GM12872 (cell line): ENCODE measurements at regions not wholly inside any gene's neighbourhood (a gene's known extent, or its start where the extent isn't known, plus 50 kb on each side); places are given as distances from the start of the nearest gene placed in this dataset.

Source experiments
- TF ChIP-seq, protein P1 (sequence below): IDR thresholded peaks from 3 replicates; pipeline ENCODE4 v1.5.1; 2011; ENCODE audit warnings: low read depth, mild to moderate bottlenecking, low read length, moderate library complexity; ENCODE audit not compliant: insufficient read depth

DNA sequence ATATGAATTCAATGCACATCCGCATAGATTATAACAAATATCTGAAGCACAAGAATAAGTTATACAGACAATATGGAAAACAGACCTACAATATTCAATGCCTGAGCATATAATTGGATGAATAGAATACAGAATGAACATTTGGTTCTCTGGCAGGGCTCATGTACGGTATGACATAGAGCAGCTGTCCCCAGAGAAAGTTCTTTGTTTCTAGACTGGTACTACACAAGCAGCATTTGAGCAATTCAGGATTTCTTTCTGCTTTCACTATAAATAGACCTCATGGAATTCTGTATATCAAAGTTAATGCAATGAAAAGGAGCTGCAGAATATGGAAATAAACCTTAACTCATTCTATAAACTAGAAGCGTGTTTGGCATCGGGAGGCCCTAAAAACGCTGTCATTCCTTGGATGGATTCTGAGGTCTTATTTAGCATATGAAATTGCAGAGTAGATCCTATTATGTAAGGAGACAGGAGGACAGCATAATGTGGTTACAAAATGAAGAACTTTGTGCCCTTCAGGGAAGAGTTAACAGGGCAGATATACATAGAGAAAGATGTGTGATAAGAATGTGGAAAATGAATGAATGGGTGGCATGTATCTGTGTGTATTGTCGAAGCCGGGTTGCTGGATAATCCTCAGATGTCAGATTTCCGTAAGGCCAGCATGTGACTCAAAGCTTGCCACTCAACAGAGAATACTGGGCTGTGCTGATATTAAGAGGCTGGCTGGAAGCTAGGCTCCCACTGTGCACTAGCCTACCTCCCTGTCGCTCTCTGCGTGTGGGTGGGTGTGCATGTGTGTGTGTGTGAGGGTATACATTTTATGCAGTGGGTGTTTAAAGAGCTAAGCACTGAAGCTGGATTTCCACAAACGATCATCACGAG lies 103.3 kb upstream of the SLC4A4 start:
- TF ChIP-seq, protein P1, sequence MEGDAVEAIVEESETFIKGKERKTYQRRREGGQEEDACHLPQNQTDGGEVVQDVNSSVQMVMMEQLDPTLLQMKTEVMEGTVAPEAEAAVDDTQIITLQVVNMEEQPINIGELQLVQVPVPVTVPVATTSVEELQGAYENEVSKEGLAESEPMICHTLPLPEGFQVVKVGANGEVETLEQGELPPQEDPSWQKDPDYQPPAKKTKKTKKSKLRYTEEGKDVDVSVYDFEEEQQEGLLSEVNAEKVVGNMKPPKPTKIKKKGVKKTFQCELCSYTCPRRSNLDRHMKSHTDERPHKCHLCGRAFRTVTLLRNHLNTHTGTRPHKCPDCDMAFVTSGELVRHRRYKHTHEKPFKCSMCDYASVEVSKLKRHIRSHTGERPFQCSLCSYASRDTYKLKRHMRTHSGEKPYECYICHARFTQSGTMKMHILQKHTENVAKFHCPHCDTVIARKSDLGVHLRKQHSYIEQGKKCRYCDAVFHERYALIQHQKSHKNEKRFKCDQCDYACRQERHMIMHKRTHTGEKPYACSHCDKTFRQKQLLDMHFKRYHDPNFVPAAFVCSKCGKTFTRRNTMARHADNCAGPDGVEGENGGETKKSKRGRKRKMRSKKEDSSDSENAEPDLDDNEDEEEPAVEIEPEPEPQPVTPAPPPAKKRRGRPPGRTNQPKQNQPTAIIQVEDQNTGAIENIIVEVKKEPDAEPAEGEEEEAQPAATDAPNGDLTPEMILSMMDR: no peak

DNA sequence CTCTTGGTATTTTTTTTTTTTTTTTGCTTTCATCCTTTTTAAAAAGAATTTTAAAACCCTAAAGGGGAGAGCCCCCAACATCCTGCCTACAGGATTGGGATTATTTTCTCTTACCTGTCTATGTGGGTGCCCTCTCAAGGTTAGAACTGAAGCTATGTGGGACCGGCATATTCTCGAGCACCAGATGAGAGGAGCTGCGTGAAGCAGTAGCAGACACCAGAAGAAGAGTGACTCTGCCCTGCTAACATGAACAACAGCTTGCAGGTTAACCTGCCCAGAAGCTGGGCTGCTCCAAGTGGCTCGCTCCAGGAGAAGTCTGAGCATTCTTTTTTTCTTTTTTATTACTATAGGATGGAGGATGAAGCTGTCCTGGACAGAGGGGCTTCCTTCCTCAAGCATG lies 102.6 kb upstream of the SLC4A4 start:
- TF ChIP-seq, protein P1: no peak

DNA sequence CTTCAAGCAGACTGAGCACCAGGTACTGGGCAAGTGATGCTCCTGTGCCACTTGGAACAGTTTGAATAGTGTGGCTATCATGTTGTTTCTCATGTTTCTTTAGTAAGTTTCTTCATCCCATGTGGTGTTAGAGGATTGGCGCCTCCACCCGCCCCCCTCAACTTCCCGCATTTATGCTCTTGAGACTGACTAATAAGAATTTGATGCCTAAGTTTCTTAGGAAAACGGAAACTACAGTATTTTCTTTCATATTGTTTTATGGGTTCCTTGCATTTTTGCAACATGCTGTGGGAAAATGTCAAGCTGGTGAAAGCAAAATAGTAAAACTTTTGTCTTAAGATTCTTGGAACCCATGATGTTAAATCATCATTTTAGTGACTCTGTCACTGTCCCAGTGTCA lies 101.2 kb upstream of the SLC4A4 start:
- TF ChIP-seq, protein P1: no peak

DNA sequence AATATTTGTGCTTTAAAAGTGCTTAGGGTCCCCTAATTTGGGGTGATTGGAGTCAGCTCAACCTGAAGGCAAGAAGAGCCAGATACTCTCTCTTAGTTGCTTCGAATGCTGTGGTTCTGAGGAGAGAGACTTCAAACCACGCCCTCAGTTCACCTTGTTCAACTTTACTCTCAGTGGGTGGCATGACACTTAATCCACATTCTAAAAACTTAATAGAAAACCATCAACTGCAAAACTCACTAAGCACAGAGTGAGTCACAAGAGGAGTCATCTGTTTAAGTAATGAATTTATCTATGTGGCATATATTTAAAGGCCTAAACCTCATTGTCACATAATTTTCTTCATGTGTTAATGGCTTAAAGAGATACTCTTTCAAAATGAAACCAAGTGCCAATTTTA lies 99.5 kb upstream of the SLC4A4 start:
- TF ChIP-seq, protein P1: no peak

DNA sequence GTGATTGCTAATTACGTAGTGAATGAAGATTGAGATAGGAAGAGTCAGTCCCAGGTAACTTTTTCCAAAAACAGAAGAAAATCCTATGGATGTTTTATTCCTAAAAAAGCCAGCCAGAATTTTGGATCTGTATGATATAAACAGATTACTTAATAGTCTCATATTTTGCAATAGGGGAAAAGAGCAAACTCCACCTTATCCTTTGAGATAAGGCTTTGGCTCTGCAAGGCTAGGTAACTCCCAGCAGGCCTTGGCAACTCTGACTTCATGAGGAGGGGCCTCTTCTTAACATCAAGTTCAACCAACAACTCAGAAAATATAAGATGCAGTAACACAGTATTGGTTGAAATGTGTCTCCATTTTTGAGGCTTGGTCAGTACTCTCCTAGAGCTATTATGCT lies 98.7 kb upstream of the SLC4A4 start:
- TF ChIP-seq, protein P1: no peak

DNA sequence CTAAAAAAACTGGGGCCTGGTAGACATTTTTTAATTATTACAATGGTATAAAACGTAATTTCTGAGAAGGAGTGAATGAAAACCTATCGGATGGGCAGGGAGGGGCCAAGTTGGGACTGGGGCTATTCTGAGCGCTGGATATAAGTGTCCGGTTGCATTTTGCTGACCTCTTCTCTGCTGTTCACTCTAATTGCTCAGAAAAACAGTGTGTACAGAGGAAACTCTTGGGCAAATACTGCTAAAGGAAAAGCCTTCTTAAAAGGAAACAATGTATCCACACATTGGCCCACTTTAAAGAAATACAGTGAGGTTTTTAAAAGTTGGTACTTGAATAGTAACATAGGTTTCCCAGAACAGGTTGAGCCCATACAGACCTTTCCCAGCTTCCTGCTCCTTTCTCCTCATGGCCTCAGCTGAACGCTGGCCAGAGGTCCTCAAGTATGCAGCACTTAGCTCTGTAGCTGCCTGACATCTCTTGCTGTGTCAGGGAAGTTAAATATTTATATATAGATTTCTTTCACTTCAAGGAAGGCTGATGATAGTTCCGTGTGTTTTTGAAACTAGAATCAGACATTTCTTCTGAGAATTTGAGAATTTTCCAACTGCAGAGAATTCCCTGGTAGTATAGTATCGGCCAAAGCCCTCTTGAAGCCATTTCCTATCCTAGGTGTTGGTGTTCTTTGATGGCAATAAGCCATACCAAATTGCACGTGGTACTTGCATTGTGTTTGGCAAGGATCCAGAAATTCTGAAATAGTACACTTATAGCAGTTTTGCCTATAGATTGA lies 97.1 kb upstream of the SLC4A4 start:
- TF ChIP-seq, protein P1: no peak

DNA sequence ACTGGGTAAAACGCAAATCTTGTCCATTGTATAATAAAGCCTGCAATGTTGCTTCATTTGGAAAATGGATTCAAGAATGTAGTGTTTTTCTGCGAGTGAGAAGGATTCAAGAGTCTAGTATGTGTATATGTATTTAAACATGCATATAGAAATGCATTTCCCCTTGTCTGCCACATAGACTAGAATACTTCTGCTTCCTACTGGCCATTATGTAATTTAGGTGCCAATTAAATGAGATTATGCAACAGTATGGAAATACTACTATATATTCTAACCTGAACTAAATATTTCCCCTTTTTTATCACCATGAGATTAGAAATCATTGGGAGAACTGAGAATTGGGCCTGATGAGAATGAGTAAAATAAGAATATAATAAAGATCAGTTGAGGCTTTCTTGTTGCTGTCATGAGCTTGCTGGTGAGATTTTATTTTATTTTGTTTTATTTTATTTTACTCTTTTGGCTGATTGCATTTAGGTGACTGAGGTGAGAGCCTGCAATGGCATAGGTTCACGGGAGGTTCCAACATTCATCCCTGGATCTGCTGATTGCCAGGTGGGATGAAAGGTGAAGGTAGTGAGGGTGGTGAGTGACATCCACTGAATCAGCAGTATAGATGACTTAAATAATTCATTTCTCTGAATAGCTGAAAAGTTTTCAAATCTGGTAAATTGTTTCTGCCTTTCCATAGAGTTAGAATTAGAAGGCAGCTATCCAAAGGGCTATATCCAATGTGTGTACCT lies 95.6 kb upstream of the SLC4A4 start:
- TF ChIP-seq, protein P1: no peak
